ENCODE measurements at regions not wholly inside any gene's neighbourhood (a gene's known extent, or its start where the extent isn't known, plus 50 kb on each side); places are given as distances from the start of the nearest gene placed in this dataset.

GRCh38 chr15:54979964-54980363 is 216.8 kb downstream of the RSL24D1 start:
- TF ChIP-seq CTCF (IDR thresholded peaks at IDR 0.05) (no peak), ZFX (IDR thresholded peaks at IDR 0.05; ENCODE audit: borderline replicate concordance) (no peak)
